ENCODE measurements at regions not wholly inside any gene's neighbourhood (a gene's known extent, or its start where the extent isn't known, plus 50 kb on each side); places are given as distances from the start of the nearest gene placed in this dataset.

GRCh38 chr12:73352826-73353225 lies 1080.7 kb downstream of the TRHDE start:
- FAIRE-seq (no peak), DNase-seq (ENCODE audit: low read depth in 1 of 2, low spot score in 2 of 2) (no peak)
- Histone ChIP-seq H3K4me2 (ENCODE audit: insufficient read depth in 1 of 2, low read depth in 2 of 2, low read length in 2 of 2) (no peak overlapping the region), H2BK15ac (ENCODE audit: low read length) (no peak overlapping the region), H3K36me3 (ENCODE audit: control insufficient read depth in 2 of 4, insufficient read depth in 4 of 4, low read length in 3 of 4) (no peaks in the 10 kb centered on the region), H2BK120ac (replicated peaks; ENCODE audit: low read depth, low read length) (no peak overlapping the region), H3K23ac (ENCODE audit: insufficient read length) (no peak overlapping the region), H3K27me3 (replicated peaks in 1 of 4; ENCODE audit: control insufficient read depth in 3 of 4, extremely low read depth in 1 of 4, insufficient read depth in 3 of 4, low read length in 3 of 4) (peaks cover 0 to 1% (median 0%) of the 10 kb centered on the region in 4 experiments; a peak in 1 of 7 replicates), H3K79me2 (ENCODE audit: control insufficient read depth in 1 of 2, insufficient read depth in 2 of 2, low read length in 2 of 2) (no peaks in the 10 kb centered on the region), H3K27ac (ENCODE audit: low read depth, low read length) (no peak overlapping the region), H2BK20ac (ENCODE audit: low read length) (no peak overlapping the region), H4K8ac (ENCODE audit: extremely low read depth, insufficient read depth, low read length) (no peak overlapping the region), H2AK5ac (ENCODE audit: low read depth, low read length) (no peak overlapping the region), H3K9ac (replicated peaks in 1 of 4; ENCODE audit: extremely low read depth in 1 of 4, low read depth in 3 of 4, low read length in 3 of 4) (no peak overlapping the region), H2BK12ac (ENCODE audit: low read depth, low read length) (no peak overlapping the region), H4K20me1 (replicated peaks in 1 of 2; ENCODE audit: control insufficient read depth in 1 of 2, insufficient read depth in 2 of 2, low read length in 2 of 2) (no peaks in the 10 kb centered on the region), H3K4ac (replicated peaks; ENCODE audit: insufficient read length, low read depth, low read length) (no peak overlapping the region), H4K5ac (ENCODE audit: insufficient read length, low read depth, low read length) (no peak overlapping the region), H3K79me1 (ENCODE audit: low read depth, low read length) (no peaks in the 10 kb centered on the region), H3K23me2 (ENCODE audit: low read depth, low read length) (no peaks in the 10 kb centered on the region), H2BK5ac (ENCODE audit: low read depth, low read length) (no peak overlapping the region), H3K56ac (replicated peaks; ENCODE audit: insufficient read length, low read depth, low read length) (no peak overlapping the region), H3K18ac (ENCODE audit: extremely low read depth, low read length) (no peak overlapping the region), H3K4me1 (replicated peaks in 1 of 4; ENCODE audit: control insufficient read depth in 3 of 4, insufficient read depth in 4 of 4, low read length in 3 of 4) (no peaks in the 10 kb centered on the region), H3K14ac (ENCODE audit: insufficient read length) (no peak overlapping the region), H2AFZ (ENCODE audit: low read length) (no peak overlapping the region), H3K4me3 (ENCODE audit: extremely low read depth in 1 of 4, insufficient read depth in 2 of 4, low read depth in 3 of 4, low read length in 4 of 4) (no peak overlapping the region), H4K91ac (replicated peaks; ENCODE audit: insufficient read length, low read length) (no peak overlapping the region), H3K9me3 (ENCODE audit: insufficient read depth in 2 of 2, low read depth in 1 of 2, low read length in 1 of 2) (no peaks in the 10 kb centered on the region)
- 95% methylated on average over 1 of the region's 1 CpG; no CpG with 5 or more reads in 1 of the 2 experiments for WGBS, 2 experiments (ENCODE audit: extremely low coverage in 1 of 2, insufficient coverage in 1 of 2, insufficient read length in 1 of 2, insufficient replicate concordance in 2 of 2, low coverage in 1 of 2, low lambda C conversion rate in 2 of 2, missing lambda C conversion rate in 1 of 2)
- POLR2A ChIA-PET (ENCODE audit: partially characterized antibody), result no interaction called here
- CTCF ChIA-PET (ENCODE audit: partially characterized antibody), result interaction anchor here (1.1 kb wide), 1 partner anchor 1061 kb away, joined by 4 read pairs; no protein-coding TSS in a partner anchor
- TF ChIP-seq EGR1 (IDR thresholded peaks at IDR 0.05; ENCODE audit: borderline replicate concordance, low read depth, low read length) (no peak), SP2 (IDR thresholded peaks at IDR 0.05; ENCODE audit: low read length) (no peak), CBX8 (IDR thresholded peaks at IDR 0.05; ENCODE audit: borderline replicate concordance, low read depth, low read length) (no peak), BCL11A (IDR thresholded peaks at IDR 0.05; ENCODE audit: low read depth in 2 of 2, low read length in 2 of 2) (no peak), PHF8 (conservative IDR thresholded peaks at IDR 0.05; ENCODE audit: low read depth, low read length) (no peak), NANOG (IDR thresholded peaks at IDR 0.05; ENCODE audit: insufficient read depth, low read depth, low read length, poor library complexity, severe bottlenecking) (no peak), NRF1 (IDR thresholded peaks at IDR 0.05; ENCODE audit: low read depth, low read length) (no peak), CTBP2 (IDR thresholded peaks at IDR 0.05; ENCODE audit: borderline replicate concordance, insufficient read depth, insufficient read length, low read length) (no peak), SIX5 (IDR thresholded peaks at IDR 0.05; ENCODE audit: low read depth, low read length) (no peak), CEBPB (IDR thresholded peaks at IDR 0.05; ENCODE audit: low read depth, low read length) (no peak), BACH1 (IDR thresholded peaks at IDR 0.05; ENCODE audit: low read length) (no peak), CHD2 (IDR thresholded peaks at IDR 0.05; ENCODE audit: low read length) (no peak), KDM5A (IDR thresholded peaks at IDR 0.05; ENCODE audit: low read length) (no peak; the same call in 1 of the 2 replicates), SP1 (IDR thresholded peaks at IDR 0.05; ENCODE audit: low read depth, low read length) (no peak), GTF2F1 (IDR thresholded peaks at IDR 0.05; ENCODE audit: borderline replicate concordance, low read depth, low read length) (no peak), RNF2 (IDR thresholded peaks at IDR 0.05; ENCODE audit: borderline replicate concordance, low read depth, low read length, missing control alignments, poor library complexity, severe bottlenecking) (no peak)

All from H1 (cell line).